Mesendoderm (in vitro differentiated cells): ENCODE measurements at regions not wholly inside any gene's neighbourhood (a gene's known extent, or its start where the extent isn't known, plus 50 kb on each side); places are given as distances from the start of the nearest gene placed in this dataset.
A peak's percentile ranks its signal among the peaks of the same experiment; 100 is the strongest.

Experiments
- DNase-seq: peaks from one replicate; pipeline ENCODE4 v3.0.0; 2013
- H2AK5ac ChIP-seq: 2 replicates; pipeline ENCODE4 v1.6.1; 2013; ENCODE audit warnings: low read length, inconsistent platforms
- H2BK120ac ChIP-seq: 2 replicates; pipeline ENCODE4 v1.6.1; 2013; ENCODE audit warnings: low read depth, mild to moderate bottlenecking, low read length, moderate library complexity, mixed read lengths
- H2BK15ac ChIP-seq: replicated peaks from 2 replicates; pipeline ENCODE4 v1.6.1; 2013; ENCODE audit warnings: low read depth, mild to moderate bottlenecking, moderate library complexity
- H2BK5ac ChIP-seq: 2 replicates; pipeline ENCODE4 v1.6.1; 2013; ENCODE audit warnings: low read length, inconsistent platforms
- H3K18ac ChIP-seq: 2 replicates; pipeline ENCODE4 v1.6.1; 2013; ENCODE audit warnings: mild to moderate bottlenecking, low read length, mixed read lengths
- H3K23ac ChIP-seq: one replicate; pipeline ENCODE4 v1.6.1; 2013; ENCODE audit warnings: low read length
- H3K27ac ChIP-seq: 2 replicates; pipeline ENCODE4 v1.5.1; 2013; ENCODE audit warnings: low read depth, mild to moderate bottlenecking, inconsistent platforms, low read length, moderate library complexity
- H3K27me3 ChIP-seq: 2 replicates; pipeline ENCODE4 v1.6.1; 2013; ENCODE audit warnings: low read length, control low read depth, mild to moderate bottlenecking, inconsistent platforms; ENCODE audit not compliant: insufficient read depth, poor library complexity
- H3K36me3 ChIP-seq: 2 replicates; pipeline ENCODE4 v1.6.1; 2013; ENCODE audit warnings: low read length, inconsistent platforms; ENCODE audit not compliant: control insufficient read depth, insufficient read depth
- H3K4ac ChIP-seq: one replicate; pipeline ENCODE4 v1.6.1; 2013; ENCODE audit warnings: low read depth, mild to moderate bottlenecking, low read length, moderate library complexity
- H3K4me1 ChIP-seq: 2 replicates; pipeline ENCODE4 v1.6.1; 2013; ENCODE audit warnings: low read depth, low read length, inconsistent platforms; ENCODE audit not compliant: control insufficient read depth
- H3K4me2 ChIP-seq: 2 replicates; pipeline ENCODE4 v1.6.1; 2013; ENCODE audit warnings: low read length
- H3K4me3 ChIP-seq: 2 replicates; pipeline ENCODE4 v1.5.1; 2013; ENCODE audit warnings: mild to moderate bottlenecking, low read length
- H3K56ac ChIP-seq: one replicate; pipeline ENCODE4 v1.6.1; 2013; ENCODE audit warnings: low read length
- H3K79me1 ChIP-seq: 2 replicates; pipeline ENCODE4 v1.6.1; 2013; ENCODE audit warnings: low read length, inconsistent platforms
- H3K79me2 ChIP-seq: 2 replicates; pipeline ENCODE4 v1.6.1; 2013; ENCODE audit warnings: mild to moderate bottlenecking, low read length; ENCODE audit not compliant: control insufficient read depth, insufficient read depth
- H3K9ac ChIP-seq: 2 replicates; pipeline ENCODE4 v1.6.1; 2013; ENCODE audit warnings: low read length, inconsistent platforms
- H4K5ac ChIP-seq: one replicate; pipeline ENCODE4 v1.6.1; 2013; ENCODE audit warnings: low read length
- H4K8ac ChIP-seq: one replicate; pipeline ENCODE4 v1.6.1; 2013; ENCODE audit warnings: low read depth, mild to moderate bottlenecking, control low read depth, low read length, moderate library complexity
- WGBS: extraction: QIAGEN DNeasy Blood & Tissue Kit; methylation state at CpG from one replicate; pipeline ENCODE4 v1.1.7; 2013; ENCODE audit warnings: low lambda C conversion rate, missing lambda C conversion rate; ENCODE audit not compliant: insufficient coverage; ENCODE audit errors: extremely low coverage; 5-methylcytosine and 5-hydroxymethylcytosine counted together

DNA sequence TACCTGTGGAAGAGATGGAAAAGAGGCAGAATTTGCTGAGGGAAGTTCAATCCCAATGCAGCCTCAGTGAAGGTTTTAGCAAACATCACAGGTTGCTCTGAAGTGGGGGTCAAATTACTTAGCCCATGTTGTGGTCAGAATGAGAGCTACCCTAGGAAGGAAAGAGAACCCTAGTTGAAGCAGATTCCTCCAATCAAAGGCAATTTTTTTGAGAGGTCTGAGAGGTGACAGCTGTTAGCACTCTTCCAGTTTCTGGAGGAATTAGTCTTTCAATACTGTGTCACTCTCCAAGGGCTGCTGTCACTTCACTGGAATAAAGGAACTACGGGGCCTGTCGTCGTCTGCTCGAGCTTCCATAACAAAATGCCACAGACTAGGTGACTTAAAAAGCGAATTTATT lies 584.2 kb upstream of the DPPA4 start:
- Histone ChIP-seq H2BK15ac (no peak overlapping the region), H3K18ac (no peak overlapping the region), H4K8ac (no peak overlapping the region), H3K23ac (no peak overlapping the region), H2AK5ac (no peak overlapping the region), H3K79me2 (no peaks in the 10 kb centered on the region), H3K4me3 (no peak overlapping the region), H4K5ac (no peak overlapping the region), H3K27me3 (no peaks in the 10 kb centered on the region), H3K4me2 (no peak overlapping the region), H3K9ac (no peak overlapping the region), H3K56ac (no peak overlapping the region), H2BK5ac (no peak overlapping the region), H3K4ac (no peak overlapping the region), H3K27ac (no peak overlapping the region), H3K79me1 (no peaks in the 10 kb centered on the region), H3K4me1 (no peaks in the 10 kb centered on the region), H3K36me3 (no peaks in the 10 kb centered on the region), H2BK120ac (no peak overlapping the region)
- no peak for DNase-seq
- WGBS, result no CpG with 5 or more reads among the region's 5 CpGs

- no CpG with 5 or more reads among the region's 2 CpGs for WGBS
- Histone ChIP-seq H3K27me3 (no peaks in the 10 kb centered on the region), H2AK5ac (no peak overlapping the region), H3K27ac (no peak overlapping the region), H3K23ac (no peak overlapping the region), H3K4me1 (no peaks in the 10 kb centered on the region), H4K5ac (no peak overlapping the region), H2BK15ac (no peak overlapping the region), H3K79me1 (no peaks in the 10 kb centered on the region), H3K4me3 (no peak overlapping the region), H3K56ac (no peak overlapping the region), H3K18ac (no peak overlapping the region), H2BK5ac (no peak overlapping the region), H3K9ac (no peak overlapping the region), H3K36me3 (no peaks in the 10 kb centered on the region), H3K4ac (no peak overlapping the region), H3K79me2 (no peaks in the 10 kb centered on the region), H3K4me2 (no peak overlapping the region), H4K8ac (no peak overlapping the region), H2BK120ac (no peak overlapping the region)
- DNase-seq, result no peak
These were observed 585.5 kb upstream of the DPPA4 start for GRCh38 chr3:109922856-109923255.

- Histone ChIP-seq H3K27me3 (no peaks in the 10 kb centered on the region), H3K56ac (no peak overlapping the region), H3K79me1 (no peaks in the 10 kb centered on the region), H2BK120ac (no peak overlapping the region), H3K4me1 (no peaks in the 10 kb centered on the region), H2BK15ac (no peak overlapping the region), H3K4me3 (no peak overlapping the region), H2BK5ac (no peak overlapping the region), H3K4ac (no peak overlapping the region), H3K36me3 (no peaks in the 10 kb centered on the region), H3K18ac (no peak overlapping the region), H3K79me2 (no peaks in the 10 kb centered on the region), H3K9ac (no peak overlapping the region), H2AK5ac (no peak overlapping the region), H3K27ac (no peak overlapping the region), H3K23ac (no peak overlapping the region), H3K4me2 (no peak overlapping the region), H4K5ac (no peak overlapping the region), H4K8ac (no peak overlapping the region)
- no CpG with 5 or more reads among the region's 3 CpGs for WGBS
- no peak for DNase-seq
These were observed 586.1 kb upstream of the DPPA4 start for GRCh38 chr3:109923431-109923830.

DNA sequence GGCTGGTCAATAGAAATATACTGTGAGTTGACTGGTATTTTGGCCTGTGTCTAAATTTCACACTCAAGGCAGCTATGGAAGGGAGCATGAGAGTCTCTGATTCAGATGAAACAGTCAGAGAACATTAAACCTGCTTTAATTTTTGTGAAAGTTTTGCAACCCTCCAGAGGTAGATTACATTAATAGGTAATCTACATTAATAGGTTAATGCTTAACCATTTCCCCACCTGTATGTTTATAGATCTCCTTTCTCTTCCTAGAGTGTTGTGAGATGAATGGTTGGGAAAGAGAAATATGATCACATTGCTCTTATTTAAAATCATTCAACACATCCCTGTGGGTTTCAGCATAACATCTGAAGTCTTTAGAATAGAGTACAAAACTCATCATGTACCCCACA lies 586.9 kb upstream of the DPPA4 start:
- no peaks in the 10 kb centered on the region for H3K36me3 ChIP-seq
- H3K27ac ChIP-seq, result no peak overlapping the region
- no peak overlapping the region for H3K9ac ChIP-seq
- H3K27me3 ChIP-seq, result no peaks in the 10 kb centered on the region
- H3K79me1 ChIP-seq, result no peaks in the 10 kb centered on the region
- H3K18ac ChIP-seq, result no peak overlapping the region
- no peak overlapping the region for H2BK120ac ChIP-seq
- no peak overlapping the region for H3K4me3 ChIP-seq
- no peaks in the 10 kb centered on the region for H3K79me2 ChIP-seq
- DNase-seq, result no peak
- no peaks in the 10 kb centered on the region for H3K4me1 ChIP-seq
- no peak overlapping the region for H4K8ac ChIP-seq
- H4K5ac ChIP-seq, result no peak overlapping the region
- no peak overlapping the region for H2BK5ac ChIP-seq
- no peak overlapping the region for H2AK5ac ChIP-seq
- no peak overlapping the region for H3K56ac ChIP-seq
- no peak overlapping the region for H3K4ac ChIP-seq
- H2BK15ac ChIP-seq, result no peak overlapping the region
- H3K23ac ChIP-seq, result no peak overlapping the region
- H3K4me2 ChIP-seq, result no peak overlapping the region

DNA sequence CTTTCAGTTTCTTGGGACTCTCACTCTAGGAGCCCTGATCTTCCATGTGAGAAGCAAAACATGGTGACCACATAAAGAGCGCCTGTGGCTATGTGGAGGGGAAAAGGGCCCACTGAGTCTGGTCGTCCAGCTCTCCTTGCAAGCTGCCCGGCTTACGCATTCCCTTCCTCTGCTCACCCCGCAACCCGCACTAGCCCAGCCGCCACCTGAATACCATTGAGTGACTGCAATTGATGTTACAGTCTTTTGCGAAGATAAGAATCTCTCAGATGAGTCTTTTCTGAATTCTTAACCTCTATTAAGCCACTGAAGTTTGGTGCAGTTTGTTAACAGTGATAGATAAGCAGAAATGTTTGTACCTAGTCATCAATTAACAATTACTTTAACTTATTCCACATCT lies 589.0 kb upstream of the DPPA4 start:
- no peak overlapping the region for H2BK5ac ChIP-seq
- DNase-seq, result peak; percentile 31
- no peak overlapping the region for H3K27ac ChIP-seq
- WGBS, result no CpG with 5 or more reads among the region's 8 CpGs
- H3K4me1 ChIP-seq, result no peaks in the 10 kb centered on the region
- H3K4ac ChIP-seq, result no peak overlapping the region
- no peak overlapping the region for H3K56ac ChIP-seq
- H3K36me3 ChIP-seq, result no peaks in the 10 kb centered on the region
- H2BK15ac ChIP-seq, result no peak overlapping the region
- H3K27me3 ChIP-seq, result no peaks in the 10 kb centered on the region
- H4K5ac ChIP-seq, result no peak overlapping the region
- H2BK120ac ChIP-seq, result no peak overlapping the region
- H3K4me2 ChIP-seq, result no peak overlapping the region
- no peak overlapping the region for H3K18ac ChIP-seq
- H4K8ac ChIP-seq, result no peak overlapping the region
- H2AK5ac ChIP-seq, result no peak overlapping the region
- no peaks in the 10 kb centered on the region for H3K79me2 ChIP-seq
- H3K79me1 ChIP-seq, result no peaks in the 10 kb centered on the region
- H3K4me3 ChIP-seq, result no peak overlapping the region
- H3K23ac ChIP-seq, result no peak overlapping the region
- H3K9ac ChIP-seq, result no peak overlapping the region

DNA sequence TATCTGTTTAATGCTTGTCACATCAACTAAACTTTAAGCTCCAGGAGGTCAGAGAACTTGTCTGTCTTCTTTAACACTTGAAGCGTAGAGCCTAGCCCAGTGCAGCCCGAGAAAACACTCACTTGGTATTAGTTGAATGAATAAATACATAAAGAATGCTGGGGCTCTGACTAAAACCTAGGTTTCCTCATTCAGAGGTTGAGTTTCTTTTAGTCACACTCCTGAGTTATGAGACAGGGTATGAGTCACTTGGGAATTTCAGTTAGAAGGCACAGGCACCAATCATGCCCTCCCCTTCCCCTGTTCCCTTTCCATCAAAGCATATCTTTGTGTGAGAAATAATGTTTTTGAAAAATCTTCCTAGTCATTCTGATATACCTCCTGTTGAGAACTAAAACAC lies 589.8 kb upstream of the DPPA4 start:
- Histone ChIP-seq H3K79me1 (no peaks in the 10 kb centered on the region), H3K4me1 (no peaks in the 10 kb centered on the region), H4K5ac (no peak overlapping the region), H2BK120ac (no peak overlapping the region), H3K4ac (no peak overlapping the region), H3K4me3 (no peak overlapping the region), H3K4me2 (no peak overlapping the region), H3K27ac (no peak overlapping the region), H3K18ac (no peak overlapping the region), H2BK5ac (no peak overlapping the region), H3K79me2 (no peaks in the 10 kb centered on the region), H3K56ac (no peak overlapping the region), H2AK5ac (no peak overlapping the region), H3K27me3 (no peaks in the 10 kb centered on the region), H3K23ac (no peak overlapping the region), H3K9ac (no peak overlapping the region), H3K36me3 (no peaks in the 10 kb centered on the region), H2BK15ac (no peak overlapping the region), H4K8ac (no peak overlapping the region)
- WGBS, result no CpG with 5 or more reads among the region's 2 CpGs
- DNase-seq, result peak; percentile 80
